Endothelial cell (in vitro differentiated cells): ENCODE measurements at regions not wholly inside any gene's neighbourhood (a gene's known extent, or its start where the extent isn't known, plus 50 kb on each side); places are given as distances from the start of the nearest gene placed in this dataset.
"Not testable (repeated sequence)": the region's sequence is repeated elsewhere in the genome, so short reads cannot be mapped to it uniquely, and the experiment has no call there.

ENCODE experiments used
- DNase-seq: peaks from one replicate; pipeline ENCODE4 v3.0.0; 2021; ENCODE audit warnings: low spot score
- H3K27ac Mint-ChIP-seq: one replicate; pipeline ENCODE4 v1.8.0; 2021; ENCODE audit warnings: mixed read lengths, inconsistent platforms; ENCODE audit not compliant: unreplicated experiment
- H3K27me3 Mint-ChIP-seq: one replicate; pipeline ENCODE4 v1.8.0; 2021; ENCODE audit warnings: mild to moderate bottlenecking, moderate library complexity, mixed read lengths, inconsistent platforms; ENCODE audit not compliant: unreplicated experiment
- H3K36me3 Mint-ChIP-seq: one replicate; pipeline ENCODE4 v1.8.0; 2021; ENCODE audit warnings: mild to moderate bottlenecking, low read depth, mixed read lengths, inconsistent platforms; ENCODE audit not compliant: unreplicated experiment
- H3K4me1 Mint-ChIP-seq: one replicate; pipeline ENCODE4 v1.8.0; 2021; ENCODE audit warnings: mild to moderate bottlenecking, mixed read lengths, inconsistent platforms; ENCODE audit not compliant: unreplicated experiment
- H3K4me3 Mint-ChIP-seq: one replicate; pipeline ENCODE4 v1.8.0; 2021; ENCODE audit warnings: mild to moderate bottlenecking, mixed read lengths, inconsistent platforms; ENCODE audit not compliant: unreplicated experiment
- H3K9me3 Mint-ChIP-seq: one replicate; pipeline ENCODE4 v1.8.0; 2021; ENCODE audit warnings: mixed read lengths, inconsistent platforms; ENCODE audit not compliant: unreplicated experiment
- CTCF ChIP-seq: fragments of 200-600 bp; sonication (generic); IDR thresholded peaks from one replicate; pipeline ENCODE4 v1.5.0; 2021; ENCODE audit warnings: antibody characterized with exemption; ENCODE audit not compliant: unreplicated experiment

GRCh38 chrX:67213686-67214085, 330.1 kb upstream of the AR start:
- not testable (repeated sequence) for H3K4me1 Mint-ChIP-seq, H3K27ac Mint-ChIP-seq, H3K9me3 Mint-ChIP-seq, H3K4me3 Mint-ChIP-seq, H3K27me3 Mint-ChIP-seq, DNase-seq, H3K36me3 Mint-ChIP-seq

- TF ChIP-seq CTCF, result no peak
- H3K36me3 Mint-ChIP-seq, result no peaks in the 10 kb centered on the region
- no peak for DNase-seq
- H3K9me3 Mint-ChIP-seq, result no peaks in the 10 kb centered on the region
- no peak overlapping the region for H3K27ac Mint-ChIP-seq
- no peaks in the 10 kb centered on the region for H3K4me1 Mint-ChIP-seq
- no peak overlapping the region for H3K4me3 Mint-ChIP-seq
- no peaks in the 10 kb centered on the region for H3K27me3 Mint-ChIP-seq
Observed at GRCh38 chrX:67207912-67208311, 335.9 kb upstream of the AR start.

- no peaks in the 10 kb centered on the region for H3K9me3 Mint-ChIP-seq
Observed at GRCh38 chrX:67159437-67159836, 384.4 kb upstream of the AR start.

GRCh38 chrX:67114635-67115034, 429.2 kb upstream of the AR start:
- H3K9me3 Mint-ChIP-seq, result no peaks in the 10 kb centered on the region
- H3K36me3 Mint-ChIP-seq, result no peaks in the 10 kb centered on the region
- no peaks in the 10 kb centered on the region for H3K27me3 Mint-ChIP-seq
- no peak overlapping the region for H3K27ac Mint-ChIP-seq
- no peak for TF ChIP-seq CTCF
- H3K4me1 Mint-ChIP-seq, result no peaks in the 10 kb centered on the region
- no peak overlapping the region for H3K4me3 Mint-ChIP-seq
- DNase-seq, result no peak

More at GRCh38 chrX:67159437-67159836, 384.4 kb upstream of the AR start:
- no peak overlapping the region for H3K4me3 Mint-ChIP-seq
- no peaks in the 10 kb centered on the region for H3K4me1 Mint-ChIP-seq
- no peak for DNase-seq
- no peaks in the 10 kb centered on the region for H3K27me3 Mint-ChIP-seq
- no peak for TF ChIP-seq CTCF
- H3K36me3 Mint-ChIP-seq, result no peaks in the 10 kb centered on the region
- H3K27ac Mint-ChIP-seq, result no peak overlapping the region

- no peaks in the 10 kb centered on the region for H3K9me3 Mint-ChIP-seq
- no peak for TF ChIP-seq CTCF
- DNase-seq, result no peak
- H3K4me1 Mint-ChIP-seq, result no peaks in the 10 kb centered on the region
- no peaks in the 10 kb centered on the region for H3K36me3 Mint-ChIP-seq
- H3K27ac Mint-ChIP-seq, result no peak overlapping the region
- no peak overlapping the region for H3K4me3 Mint-ChIP-seq
- no peaks in the 10 kb centered on the region for H3K27me3 Mint-ChIP-seq
Observed at GRCh38 chrX:67105758-67106116, 438.1 kb upstream of the AR start.
